HG03108 (cell line): ENCODE measurements at regions not wholly inside any gene's neighbourhood (a gene's known extent, or its start where the extent isn't known, plus 50 kb on each side); places are given as distances from the start of the nearest gene placed in this dataset.

ENCODE experiments used
- ATAC-seq: cut with Tn5 transposase; IDR thresholded peaks from one replicate; pipeline ENCODE4 v1.9.1; 2021; ENCODE audit warnings: moderate library complexity; ENCODE audit not compliant: unreplicated experiment

DNA sequence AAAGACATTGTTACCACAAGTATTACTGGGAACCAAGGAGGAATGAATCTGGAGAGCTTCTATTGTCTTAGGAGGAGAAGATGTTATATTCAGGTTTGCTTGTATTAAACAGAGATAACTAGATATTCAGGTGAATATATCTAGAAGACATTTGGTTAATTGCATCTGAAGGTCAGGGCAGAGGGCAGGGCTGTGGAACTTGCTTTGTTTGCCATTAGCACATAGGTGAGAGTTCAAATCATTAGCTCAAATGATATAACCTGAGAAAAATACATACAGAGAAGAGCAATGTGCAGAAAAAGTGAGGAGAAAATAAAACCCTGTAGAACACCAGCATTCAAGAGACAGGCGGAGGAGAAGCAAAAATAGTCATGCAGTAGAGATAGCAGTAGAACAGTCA lies 116.8 kb downstream of the DNAJB9 start:
- no peak for ATAC-seq

DNA sequence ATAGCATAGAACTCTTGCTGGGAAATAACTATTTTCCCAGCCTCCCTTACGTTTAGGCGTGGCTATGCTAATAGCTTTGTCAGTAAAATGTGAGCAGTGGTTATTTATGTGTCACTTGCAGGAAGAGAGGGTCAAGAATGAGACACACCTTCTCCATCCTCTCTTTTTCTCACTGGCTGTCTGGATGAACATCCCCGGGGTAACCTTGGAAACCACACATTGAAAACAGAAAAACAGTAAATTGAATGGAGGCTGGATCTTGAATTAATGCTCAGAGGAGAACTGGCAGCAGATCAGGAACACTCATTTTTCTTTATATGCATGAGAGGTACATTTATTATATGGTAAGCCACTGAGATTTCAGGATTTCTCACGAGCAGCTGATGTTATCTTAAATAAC lies 127.6 kb downstream of the DNAJB9 start:
- ATAC-seq: no peak

DNA sequence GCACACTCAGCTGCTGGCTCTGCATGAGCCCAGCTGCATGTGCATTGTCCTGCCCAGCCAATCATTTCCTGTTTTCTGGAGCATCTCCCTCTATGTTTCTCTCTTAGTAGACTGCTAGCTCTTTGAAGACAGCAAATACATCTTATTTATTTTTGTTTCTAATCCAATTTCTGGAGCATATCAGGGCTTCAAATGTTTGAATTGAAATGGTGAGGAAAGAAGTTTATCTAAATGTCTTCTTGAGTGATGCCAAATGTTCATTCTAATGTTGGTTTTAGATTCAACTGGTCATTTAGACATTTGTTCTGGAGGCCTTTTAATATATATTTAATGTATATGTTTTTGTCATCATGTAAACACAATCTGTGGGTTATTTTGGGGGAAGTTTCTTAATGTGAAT lies 141.9 kb downstream of the DNAJB9 start:
- ATAC-seq: no peak

DNA sequence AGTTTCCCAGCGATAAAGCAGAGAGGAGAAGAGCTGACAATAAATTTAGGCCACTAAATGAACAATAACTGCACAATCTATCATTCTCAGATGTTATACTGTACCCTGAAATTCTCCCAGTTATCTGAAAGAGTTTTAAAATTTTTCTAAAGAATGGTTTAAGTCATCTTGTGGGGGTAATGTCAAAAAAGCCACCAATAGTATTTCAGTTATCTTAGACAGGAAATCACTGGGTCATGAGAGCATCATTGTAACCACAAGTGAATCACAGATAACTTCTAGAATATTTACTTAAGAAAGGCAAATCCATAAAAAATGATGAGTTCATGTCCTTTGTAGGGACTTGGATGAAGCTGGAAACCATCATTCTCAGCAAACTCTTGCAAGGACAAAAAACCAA lies 147.1 kb downstream of the DNAJB9 start:
- ATAC-seq: no peak

- no peak for ATAC-seq
Measured at GRCh38 chr7:108717781-108718180, 148.1 kb downstream of the DNAJB9 start.

GRCh38 chr7:108719631-108720030 lies 150.0 kb downstream of the DNAJB9 start:
- ATAC-seq: no peak

DNA sequence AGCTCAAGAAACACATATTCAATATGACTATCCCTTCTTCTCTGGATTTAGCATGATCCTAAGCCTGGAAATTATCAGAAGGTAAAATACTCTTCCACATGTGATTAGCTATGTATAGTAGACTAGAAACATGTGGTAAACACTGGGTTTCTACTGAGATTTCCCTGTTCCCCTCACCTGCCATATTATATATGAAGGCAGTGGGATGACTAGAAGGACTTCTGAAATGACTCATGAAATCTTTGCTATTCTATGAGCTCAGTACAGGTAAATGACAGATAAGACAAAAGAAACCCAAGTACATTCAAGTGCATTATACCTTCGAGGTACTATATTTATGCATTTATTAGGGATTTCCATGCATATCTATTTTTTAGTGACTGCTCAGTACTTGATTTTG lies 152.9 kb downstream of the DNAJB9 start:
- ATAC-seq: no peak

DNA sequence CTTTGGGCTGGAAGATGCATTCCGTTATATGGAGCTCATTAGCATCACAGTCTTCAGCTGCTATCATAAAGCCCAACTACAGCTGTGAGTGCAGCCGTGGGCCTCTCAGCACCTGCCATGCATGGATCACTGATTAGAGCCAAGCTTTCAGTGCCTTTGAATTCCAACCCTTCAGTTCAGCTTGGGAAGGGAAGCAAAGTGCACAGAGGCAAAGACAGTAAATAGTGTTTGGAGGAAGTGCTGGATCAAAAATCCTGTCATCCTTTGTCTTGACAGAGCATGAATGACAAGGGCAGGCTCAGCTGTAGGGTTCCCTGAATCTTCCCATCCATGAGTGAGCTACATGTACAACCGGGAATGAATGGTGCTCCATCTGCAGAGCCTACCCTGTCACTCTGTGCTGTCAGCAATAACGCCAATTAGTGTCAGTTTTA lies 153.7 kb downstream of the DNAJB9 start:
- ATAC-seq: no peak

GRCh38 chr7:108724251-108725100 lies 154.8 kb downstream of the DNAJB9 start:
- ATAC-seq: no peak

DNA sequence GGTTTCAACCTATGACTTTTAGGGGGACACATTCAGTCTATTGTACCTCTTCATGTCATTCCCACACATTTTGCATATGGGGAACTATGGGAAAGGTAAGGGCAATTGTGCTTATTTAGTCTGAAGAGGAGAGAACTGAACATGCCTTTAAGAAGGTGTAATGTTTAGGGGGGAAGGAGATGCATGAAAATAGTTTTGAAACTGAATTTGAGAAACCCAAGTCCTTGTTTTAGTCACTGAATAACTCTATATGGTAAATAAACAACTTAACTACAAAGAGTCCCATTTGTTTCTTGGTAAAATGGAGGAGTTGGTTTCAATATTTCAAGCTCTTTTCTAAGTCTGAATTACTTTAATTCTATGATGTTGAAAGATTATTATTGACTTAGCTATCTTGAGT lies 166.1 kb downstream of the DNAJB9 start:
- no peak for ATAC-seq

DNA sequence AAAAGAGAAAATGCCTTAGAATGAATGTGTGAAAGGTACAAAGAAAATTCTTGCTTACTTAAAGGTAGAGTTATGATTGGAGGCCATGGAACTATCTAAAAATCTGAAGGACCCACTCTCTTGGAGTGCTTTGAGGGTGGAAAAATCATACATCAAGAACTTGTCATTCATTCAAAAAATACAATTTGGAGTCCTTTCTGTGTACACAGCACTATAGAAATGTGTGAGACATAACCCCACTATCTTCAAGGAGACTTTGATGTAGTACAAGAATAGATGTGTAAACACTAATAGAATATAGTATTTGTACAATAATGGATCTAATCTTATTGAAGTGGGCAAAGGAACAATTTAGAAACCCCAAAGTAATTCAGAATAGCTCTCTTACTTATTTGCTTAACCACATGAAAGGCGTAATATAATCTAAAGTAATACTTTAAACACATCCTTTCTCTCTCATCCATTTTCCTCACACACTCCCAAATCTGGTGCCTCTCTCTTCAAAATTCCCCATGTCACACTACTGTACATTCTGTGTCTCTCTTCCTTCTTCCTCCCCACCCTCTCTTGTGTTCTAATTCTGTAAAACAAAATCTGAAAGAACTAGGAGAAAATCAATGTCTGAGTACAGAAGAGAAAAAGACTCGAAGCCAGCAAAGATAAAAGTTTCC lies 166.7 kb downstream of the DNAJB9 start:
- ATAC-seq: no peak

DNA sequence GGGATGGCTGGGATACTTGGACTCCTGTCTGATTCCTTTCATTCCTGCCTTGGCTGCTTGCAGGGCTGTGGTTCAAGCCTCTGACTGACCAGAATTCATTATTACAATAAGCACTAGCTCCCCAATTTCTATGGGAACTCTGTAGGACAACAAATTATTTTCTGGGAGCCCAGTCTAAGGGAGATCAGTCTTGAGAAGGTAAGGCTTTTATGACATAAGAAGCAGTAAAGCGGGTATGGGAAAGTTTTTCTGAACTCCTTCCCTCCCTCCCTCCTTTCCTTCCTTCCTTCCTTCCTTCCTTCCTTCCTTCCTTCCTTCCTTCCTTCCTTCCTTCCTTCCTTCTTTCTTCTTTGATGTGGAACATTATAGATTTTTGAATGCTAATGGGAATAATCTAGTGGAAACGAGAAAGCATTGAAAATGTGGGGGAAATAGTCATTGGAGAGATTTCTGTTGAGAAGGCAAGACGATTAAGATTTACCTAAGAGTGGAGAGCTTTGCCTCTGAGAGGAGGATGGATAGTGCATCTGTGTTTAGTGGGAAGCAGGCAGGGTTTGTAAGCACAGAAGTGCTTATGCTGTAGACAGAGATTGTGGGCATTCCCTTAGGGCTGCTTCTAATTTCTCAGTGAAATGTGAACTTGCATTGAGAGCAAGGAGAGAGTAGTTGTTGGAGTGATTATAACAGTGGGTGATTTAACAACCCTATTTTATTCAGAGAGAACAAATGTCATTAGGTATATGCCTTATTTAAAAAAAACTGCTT lies 201.5 kb downstream of the DNAJB9 start:
- no peak for ATAC-seq

DNA sequence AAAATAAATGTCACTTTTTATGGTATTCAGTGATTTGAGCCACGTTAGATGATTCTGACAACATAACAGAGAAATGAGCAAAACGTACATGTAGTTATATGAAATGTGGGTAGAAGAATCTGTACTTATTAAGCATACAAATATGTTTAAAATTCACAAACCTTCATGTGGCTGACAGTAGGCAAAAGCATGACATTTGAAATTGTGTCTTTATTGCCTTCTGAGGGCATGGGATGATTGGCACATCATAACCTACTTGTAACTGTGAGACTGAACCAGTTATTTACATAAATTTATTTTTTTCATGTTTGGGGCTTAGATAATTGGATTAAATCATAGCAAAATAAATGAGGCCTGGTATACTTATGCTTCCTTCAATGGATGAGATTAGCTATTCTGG lies 202.2 kb downstream of the DNAJB9 start:
- ATAC-seq: no peak

DNA sequence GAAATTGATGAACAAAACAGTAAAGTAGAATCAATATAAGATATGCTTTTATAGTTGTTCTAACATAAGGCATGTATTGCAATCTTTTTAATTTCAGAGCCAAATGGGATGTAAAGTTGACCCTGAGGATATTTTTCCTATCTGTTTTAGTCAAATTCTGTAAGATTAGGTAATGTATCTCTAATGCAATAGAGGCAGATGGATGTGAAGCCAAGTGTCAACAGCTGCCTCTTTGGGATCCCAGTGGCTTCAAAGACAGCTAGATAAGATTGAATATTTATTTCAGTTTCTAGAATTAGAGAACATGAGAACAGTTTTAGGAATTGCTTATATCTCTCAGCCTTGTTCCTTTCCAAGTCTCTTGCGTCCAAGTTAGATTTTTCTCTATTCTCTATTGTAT lies 208.3 kb downstream of the DNAJB9 start:
- ATAC-seq: no peak

DNA sequence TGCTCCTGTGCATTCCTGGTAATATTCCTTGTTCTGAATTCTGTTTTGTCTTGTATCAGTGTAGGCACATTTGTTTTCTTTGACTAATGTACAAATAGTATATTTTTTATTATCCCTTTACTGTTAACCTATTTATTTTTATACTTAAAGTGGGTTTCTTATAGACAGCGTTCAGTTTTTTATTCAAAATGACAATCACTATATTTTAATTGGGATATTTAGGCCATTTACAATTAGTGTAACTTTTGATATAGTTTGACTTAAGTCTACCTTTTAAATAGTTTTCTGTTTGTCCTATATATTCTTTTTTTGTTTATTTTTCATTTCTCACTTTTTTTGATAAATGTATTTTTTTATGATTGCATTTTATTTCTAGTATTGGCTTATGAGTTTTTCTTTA lies 219.8 kb downstream of the DNAJB9 start:
- ATAC-seq: no peak

DNA sequence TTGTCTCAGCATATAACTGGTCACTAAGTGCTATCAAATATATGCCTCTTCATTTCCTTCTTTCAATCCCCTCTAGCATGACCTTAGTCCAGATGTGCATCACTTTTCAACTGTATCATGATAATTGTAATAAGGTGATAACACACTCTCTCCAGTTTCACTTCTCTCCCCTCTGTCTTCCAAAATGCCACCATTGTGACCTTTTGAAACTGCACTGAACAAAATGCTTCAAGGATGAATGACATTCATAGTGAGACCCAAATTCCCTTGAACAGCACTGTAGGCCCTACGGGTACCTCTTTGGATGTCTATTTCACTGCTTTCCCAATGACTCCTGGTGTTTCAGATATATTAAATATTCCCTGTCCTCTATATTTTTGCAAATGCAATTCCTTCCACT lies 224.8 kb downstream of the DNAJB9 start:
- no peak for ATAC-seq

- ATAC-seq: no peak
Measured at GRCh38 chr7:108802650-108803049, 233.0 kb downstream of the DNAJB9 start.

DNA sequence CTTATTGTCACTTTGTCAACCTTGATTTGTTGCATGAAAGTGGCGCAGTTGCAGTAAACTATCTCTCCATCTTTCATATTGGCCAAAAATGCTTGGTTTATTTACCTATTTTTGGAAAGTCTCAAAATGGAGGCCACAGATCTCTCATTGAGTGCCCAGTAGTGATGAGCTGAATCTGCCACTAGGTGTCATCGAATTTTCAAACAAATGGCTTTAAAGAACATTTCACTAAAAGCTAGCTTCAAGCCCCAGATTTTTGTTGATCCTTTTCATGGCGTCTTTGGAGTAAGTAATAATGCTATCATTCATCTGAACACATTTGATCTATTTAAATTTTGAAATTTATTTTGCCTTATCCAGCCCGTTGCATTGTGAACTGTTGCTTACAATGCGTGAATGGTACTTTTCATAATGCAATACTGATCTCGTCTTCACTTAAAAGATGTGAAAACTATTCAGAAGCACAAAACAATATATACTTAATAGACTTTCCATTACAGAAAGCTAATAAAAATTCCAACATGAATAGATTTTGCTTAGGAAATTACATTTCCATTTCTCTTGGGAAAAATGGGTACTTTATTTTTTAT lies 236.2 kb downstream of the DNAJB9 start:
- ATAC-seq: no peak

GRCh38 chr7:108808549-108809266 lies 239.0 kb downstream of the DNAJB9 start:
- no peak for ATAC-seq

- ATAC-seq: no peak
Measured at GRCh38 chr7:108809356-108809755, 239.7 kb downstream of the DNAJB9 start.
